ENCODE measurements at regions not wholly inside any gene's neighbourhood (a gene's known extent, or its start where the extent isn't known, plus 50 kb on each side); places are given as distances from the start of the nearest gene placed in this dataset.
"Not testable (repeated sequence)": the region's sequence is repeated elsewhere in the genome, so short reads cannot be mapped to it uniquely, and the experiment has no call there.

DNA sequence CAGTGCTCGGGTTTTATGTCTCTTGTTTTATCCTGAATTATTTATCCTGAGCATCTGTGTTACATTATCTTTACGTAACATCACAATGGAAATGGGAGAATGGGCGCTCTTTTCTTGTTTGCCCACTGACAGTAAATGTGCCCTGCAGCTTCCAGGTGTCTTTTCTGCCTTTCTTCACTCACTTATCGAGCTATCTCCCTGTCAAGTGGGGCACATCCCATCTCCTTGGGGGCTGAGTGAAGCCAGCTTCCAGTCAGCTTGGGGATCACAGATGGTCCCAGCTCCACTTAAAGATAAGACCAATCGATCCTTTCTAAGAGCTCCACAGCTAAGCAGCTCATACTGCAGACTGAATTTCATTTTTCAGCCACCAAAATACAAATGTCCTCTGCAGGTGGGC, 125.8 kb downstream of the KBTBD8 start:
- no peak overlapping the region for H3K4me3 ChIP-seq (ENCODE audit: control insufficient read depth, low read depth, low read length)
- TF ChIP-seq, protein P1, sequence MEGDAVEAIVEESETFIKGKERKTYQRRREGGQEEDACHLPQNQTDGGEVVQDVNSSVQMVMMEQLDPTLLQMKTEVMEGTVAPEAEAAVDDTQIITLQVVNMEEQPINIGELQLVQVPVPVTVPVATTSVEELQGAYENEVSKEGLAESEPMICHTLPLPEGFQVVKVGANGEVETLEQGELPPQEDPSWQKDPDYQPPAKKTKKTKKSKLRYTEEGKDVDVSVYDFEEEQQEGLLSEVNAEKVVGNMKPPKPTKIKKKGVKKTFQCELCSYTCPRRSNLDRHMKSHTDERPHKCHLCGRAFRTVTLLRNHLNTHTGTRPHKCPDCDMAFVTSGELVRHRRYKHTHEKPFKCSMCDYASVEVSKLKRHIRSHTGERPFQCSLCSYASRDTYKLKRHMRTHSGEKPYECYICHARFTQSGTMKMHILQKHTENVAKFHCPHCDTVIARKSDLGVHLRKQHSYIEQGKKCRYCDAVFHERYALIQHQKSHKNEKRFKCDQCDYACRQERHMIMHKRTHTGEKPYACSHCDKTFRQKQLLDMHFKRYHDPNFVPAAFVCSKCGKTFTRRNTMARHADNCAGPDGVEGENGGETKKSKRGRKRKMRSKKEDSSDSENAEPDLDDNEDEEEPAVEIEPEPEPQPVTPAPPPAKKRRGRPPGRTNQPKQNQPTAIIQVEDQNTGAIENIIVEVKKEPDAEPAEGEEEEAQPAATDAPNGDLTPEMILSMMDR (IDR thresholded peaks at IDR 0.05; ENCODE audit: control insufficient read depth, insufficient read depth, low read depth, low read length, missing control alignments) = no peak
- DNase-seq (ENCODE audit: low read depth) = no peak

DNA sequence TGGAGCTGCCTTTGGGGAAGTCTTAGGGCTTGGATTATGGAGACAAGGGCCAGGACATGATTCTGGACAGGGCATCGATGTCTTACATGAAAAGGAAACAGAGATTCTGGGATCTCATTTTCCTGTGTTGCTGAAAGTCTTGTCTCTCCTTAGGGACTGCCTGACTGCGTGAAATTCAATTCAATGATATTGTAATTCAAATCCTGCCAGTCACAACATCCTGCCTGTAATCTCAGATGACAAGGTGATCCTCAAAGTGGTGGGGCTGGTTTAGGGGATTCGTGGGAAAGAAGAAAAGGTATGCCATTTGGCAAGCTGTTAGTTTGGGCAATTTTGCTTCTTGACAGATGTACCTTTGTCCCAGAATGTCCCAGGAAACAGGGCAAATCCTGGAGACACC, 129.1 kb downstream of the KBTBD8 start:
- TF ChIP-seq, protein P1 (IDR thresholded peaks at IDR 0.05; ENCODE audit: control insufficient read depth, insufficient read depth, low read depth, low read length, missing control alignments) = no peak
- H3K4me3 ChIP-seq (ENCODE audit: control insufficient read depth, low read depth, low read length) = no peak overlapping the region
- DNase-seq (ENCODE audit: low read depth) = no peak

DNA sequence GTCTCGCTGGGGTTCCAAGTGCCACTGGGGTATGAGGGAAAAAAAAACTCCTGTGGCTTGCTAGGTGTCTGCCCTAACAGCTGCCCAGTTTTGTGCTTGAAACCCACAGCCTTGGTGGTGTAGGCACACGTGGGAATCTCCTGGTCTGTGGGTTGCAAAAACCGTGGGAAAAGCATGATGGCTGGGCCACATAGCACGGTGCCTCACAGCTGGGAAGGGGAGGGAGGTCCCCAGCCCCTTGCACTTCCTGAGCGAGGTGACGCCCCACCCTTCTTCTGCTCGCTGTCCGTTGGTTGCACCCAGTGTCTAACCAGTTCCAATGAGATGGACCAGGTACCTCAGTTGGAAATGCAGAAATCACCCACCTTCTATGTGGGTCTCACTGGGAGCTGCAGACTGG, 144.3 kb downstream of the KBTBD8 start:
- TF ChIP-seq, protein P1 (IDR thresholded peaks at IDR 0.05; ENCODE audit: control insufficient read depth, insufficient read depth, low read depth, low read length, missing control alignments) = no peak
- DNase-seq (ENCODE audit: low read depth) = no peak
- H3K4me3 ChIP-seq (ENCODE audit: control insufficient read depth, low read depth, low read length) = no peak overlapping the region

DNA sequence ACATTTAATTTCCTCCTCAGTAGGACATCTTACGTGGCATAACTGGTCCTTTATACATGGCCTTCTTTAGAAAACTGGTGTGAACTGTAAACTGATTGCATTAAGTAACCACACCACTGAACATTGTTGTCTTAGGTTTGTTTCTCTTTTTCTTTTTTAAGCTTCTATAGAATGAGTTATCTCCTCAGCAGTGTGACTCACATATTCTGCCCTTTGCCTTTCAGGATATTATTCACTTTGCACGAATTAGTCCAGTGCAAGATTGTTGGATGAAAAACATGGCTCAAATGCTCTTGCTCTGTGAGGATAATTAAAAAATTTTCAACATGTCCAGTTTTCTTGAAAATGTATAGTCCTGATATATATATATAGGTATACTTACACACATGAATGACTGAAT, 147.6 kb downstream of the KBTBD8 start:
- TF ChIP-seq, protein P1 (IDR thresholded peaks at IDR 0.05; ENCODE audit: control insufficient read depth, insufficient read depth, low read depth, low read length, missing control alignments) = no peak
- H3K4me3 ChIP-seq (ENCODE audit: control insufficient read depth, low read depth, low read length) = no peak overlapping the region
- no peak for DNase-seq (ENCODE audit: low read depth)

DNA sequence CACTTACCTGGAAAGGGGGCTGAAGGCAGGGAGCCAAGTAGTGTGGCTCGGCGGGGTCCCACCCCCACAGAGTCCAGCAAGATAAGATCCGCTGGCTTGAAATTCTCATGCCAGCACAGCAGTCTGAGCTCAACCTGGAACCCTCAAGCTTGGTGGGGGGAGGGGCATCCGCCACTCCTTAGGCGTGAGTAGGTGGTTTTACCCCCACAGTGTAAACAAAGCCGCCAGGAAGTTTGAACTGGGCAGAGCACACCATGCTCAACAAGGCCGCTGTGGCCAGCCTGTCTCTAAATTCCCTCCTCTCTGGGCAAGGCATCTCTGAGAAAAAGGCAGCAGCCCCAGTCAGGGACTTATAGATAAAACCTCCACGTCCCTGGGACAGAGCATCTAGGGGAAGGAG, 156.3 kb downstream of the KBTBD8 start:
- no peak overlapping the region for H3K4me3 ChIP-seq (ENCODE audit: control insufficient read depth, low read depth, low read length)
- DNase-seq (ENCODE audit: low read depth) = no peak
- TF ChIP-seq, protein P1 (IDR thresholded peaks at IDR 0.05; ENCODE audit: control insufficient read depth, insufficient read depth, low read depth, low read length, missing control alignments) = no peak

DNA sequence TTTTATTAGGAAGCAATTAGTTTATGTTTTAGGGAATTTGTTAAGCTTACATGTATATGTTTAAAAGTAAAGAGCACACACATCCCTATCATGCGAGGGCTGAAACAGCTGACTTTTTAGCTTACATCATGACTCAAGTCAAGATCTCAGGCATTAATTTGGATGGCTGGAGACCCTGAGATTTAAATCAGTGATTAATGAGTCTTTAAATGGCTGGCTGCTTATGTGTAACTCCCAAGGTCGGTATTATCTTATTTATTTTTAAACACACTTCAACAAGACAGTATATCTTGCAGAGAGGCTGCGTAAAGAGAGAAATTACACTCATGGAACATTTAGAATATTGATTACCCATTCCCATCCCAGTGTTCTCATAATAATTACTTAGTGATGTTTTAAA, 169.4 kb downstream of the KBTBD8 start:
- no peak overlapping the region for H3K4me3 ChIP-seq (ENCODE audit: control insufficient read depth, low read depth, low read length)
- TF ChIP-seq, protein P1 (IDR thresholded peaks at IDR 0.05; ENCODE audit: control insufficient read depth, insufficient read depth, low read depth, low read length, missing control alignments) = no peak
- DNase-seq (ENCODE audit: low read depth) = no peak

DNA sequence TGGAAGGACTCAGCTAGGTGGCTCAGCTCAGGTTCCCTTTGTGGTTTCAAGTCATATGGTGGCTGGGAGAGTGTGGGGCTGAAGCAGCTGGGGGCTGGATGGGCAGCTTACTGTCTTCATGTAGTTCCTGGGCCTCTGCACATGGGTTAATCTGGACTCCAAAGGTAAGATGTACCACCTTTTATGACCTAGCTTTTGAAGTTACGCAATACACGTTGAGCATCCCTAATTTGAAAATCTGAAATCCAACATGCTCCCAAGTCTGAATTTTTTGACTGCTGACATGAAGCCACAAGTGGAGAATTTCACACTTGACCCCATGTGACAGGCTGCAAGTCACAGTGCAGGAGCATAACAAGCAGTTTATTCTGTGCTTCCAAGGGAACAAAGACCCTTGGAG, 173.7 kb downstream of the KBTBD8 start:
- TF ChIP-seq, protein P1 (IDR thresholded peaks at IDR 0.05; ENCODE audit: control insufficient read depth, insufficient read depth, low read depth, low read length, missing control alignments) = no peak
- no peak for DNase-seq (ENCODE audit: low read depth)
- H3K4me3 ChIP-seq (ENCODE audit: control insufficient read depth, low read depth, low read length) = no peak overlapping the region

DNA sequence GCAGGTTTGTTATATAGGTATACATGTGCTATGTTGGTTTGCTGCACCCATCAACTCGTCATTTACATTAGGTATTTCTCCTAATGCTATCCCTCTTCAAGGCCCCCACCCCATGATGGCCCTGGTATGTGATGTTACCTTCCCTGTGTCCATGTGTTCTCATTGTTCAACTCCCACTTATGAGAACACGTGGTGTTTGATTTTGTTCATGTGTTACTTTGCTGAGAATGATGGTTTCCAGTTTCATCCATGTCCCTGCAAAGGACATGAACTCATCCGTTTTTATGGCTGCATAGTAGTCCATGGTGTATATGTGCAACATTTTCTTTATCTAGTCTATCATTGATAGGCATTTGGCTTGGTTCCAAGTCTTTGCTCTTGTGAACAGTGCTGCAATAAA, 175.0 kb downstream of the KBTBD8 start:
- H3K4me3 ChIP-seq (ENCODE audit: control insufficient read depth, low read depth, low read length); DNase-seq (ENCODE audit: low read depth): not testable (repeated sequence)
